Suppressor macrophage (primary cell): ENCODE measurements at regions not wholly inside any gene's neighbourhood (a gene's known extent, or its start where the extent isn't known, plus 50 kb on each side); places are given as distances from the start of the nearest gene placed in this dataset.
A peak's percentile ranks its signal among the peaks of the same experiment; 100 is the strongest.

Source experiments
- DNase-seq, 4 experiments: peaks; one replicate each; pipeline ENCODE4 v3.0.0-alpha.2; 2020 to 2022

DNA sequence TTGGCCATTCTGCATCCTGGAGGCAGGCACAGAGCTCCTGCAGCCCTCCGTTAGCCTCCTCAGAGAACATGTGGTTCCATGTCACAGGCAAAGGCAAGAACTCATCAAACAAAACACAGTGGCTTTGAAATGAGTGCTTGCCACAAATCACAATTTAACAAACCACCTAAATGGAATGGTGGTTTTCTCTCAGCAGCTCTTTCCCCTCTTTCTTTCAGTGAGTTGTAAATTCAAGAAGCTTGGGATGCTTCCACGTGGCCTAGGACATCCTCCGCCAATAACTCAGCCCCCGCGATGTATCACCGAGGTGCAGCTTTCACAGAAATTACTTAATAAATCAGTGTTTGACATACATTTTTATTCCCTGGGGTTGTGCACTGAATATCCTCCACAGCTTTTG, 65.4 kb upstream of the RFC3 start:
- no peak for DNase-seq

- DNase-seq = no peak
Measured at GRCh38 chr13:33756929-33757328, 61.0 kb upstream of the RFC3 start.

GRCh38 chr13:33757713-33758112, 60.2 kb upstream of the RFC3 start:
- DNase-seq = peak in 3 of 4 experiments; percentile 15 to 73 (median 15)

GRCh38 chr13:33758113-33758512, 59.8 kb upstream of the RFC3 start:
- DNase-seq = peak in 1 of 4 experiments; percentile 5

- peak in 2 of 4 experiments; percentile 5 to 12 for DNase-seq
Measured at GRCh38 chr13:33761740-33762139, 56.2 kb upstream of the RFC3 start.

DNA sequence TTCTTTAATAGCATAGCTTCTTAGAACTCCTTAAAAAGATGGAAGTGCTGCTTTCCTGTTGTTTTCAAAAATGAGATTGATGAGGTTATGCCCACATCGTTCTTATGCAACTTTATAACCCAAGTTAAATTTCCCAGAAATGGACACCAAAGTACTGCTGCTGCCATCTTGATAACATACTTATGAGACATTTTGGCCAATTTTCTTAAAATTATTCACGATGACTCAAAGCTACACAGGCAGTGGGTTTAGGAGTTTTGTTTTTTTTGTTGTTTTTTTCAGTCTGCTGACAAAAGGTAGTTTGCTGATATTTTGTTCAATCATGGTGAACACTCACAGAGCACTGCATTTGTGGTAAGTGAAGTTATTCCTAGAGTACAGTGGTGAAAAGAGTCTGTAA, 54.9 kb upstream of the RFC3 start:
- no peak for DNase-seq

DNA sequence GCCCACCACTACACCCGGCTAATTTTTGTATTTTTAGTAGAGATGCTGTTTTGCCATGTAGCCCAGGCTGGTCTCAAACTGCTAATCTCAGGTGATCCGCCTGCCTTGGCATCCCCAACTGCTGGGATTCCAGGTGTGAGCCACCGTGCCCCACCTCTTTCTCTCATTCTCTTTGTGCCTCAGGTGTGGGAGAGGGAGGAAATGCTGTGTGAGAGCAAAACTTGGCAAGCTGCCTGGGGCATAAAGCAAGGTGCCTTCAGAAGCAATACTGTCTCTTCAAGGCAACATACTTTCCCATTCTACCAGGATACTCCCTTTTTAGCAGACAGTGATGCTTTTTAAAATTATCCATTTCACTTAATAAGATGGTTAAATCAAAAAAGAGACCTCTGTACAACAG, 53.2 kb upstream of the RFC3 start:
- DNase-seq = no peak

- DNase-seq = no peak
Measured at GRCh38 chr13:33766329-33767123, 51.4 kb upstream of the RFC3 start.

- DNase-seq = no peak
Measured at GRCh38 chr13:33767140-33767539, 50.8 kb upstream of the RFC3 start.
